Nephron (organoid): ENCODE measurements at regions not wholly inside any gene's neighbourhood (a gene's known extent, or its start where the extent isn't known, plus 50 kb on each side); places are given as distances from the start of the nearest gene placed in this dataset.

Experiments
- H3K27ac Mint-ChIP-seq, 3 experiments: 2 replicates each; pipeline ENCODE4 v1.8.0; 2020; ENCODE audit warnings: mixed read lengths in 3 of 3, mild to moderate bottlenecking in 2 of 3, moderate library complexity in 1 of 3
- H3K27me3 Mint-ChIP-seq: 2 replicates; pipeline ENCODE4 v1.8.0; 2021; ENCODE audit warnings: low read depth, mild to moderate bottlenecking, moderate library complexity, mixed read lengths
- H3K36me3 Mint-ChIP-seq: 2 replicates; pipeline ENCODE4 v1.8.0; 2020; ENCODE audit warnings: low read depth, mixed read lengths
- H3K4me1 Mint-ChIP-seq: 2 replicates; pipeline ENCODE4 v1.8.0; 2020; ENCODE audit warnings: mixed read lengths
- H3K4me3 Mint-ChIP-seq, 3 experiments: 2 replicates each; pipeline ENCODE4 v1.8.0; 2020; ENCODE audit warnings: mild to moderate bottlenecking in 3 of 3, mixed read lengths in 3 of 3, moderate library complexity in 2 of 3
- H3K9me3 Mint-ChIP-seq: 2 replicates; pipeline ENCODE4 v1.8.0; 2020; ENCODE audit warnings: mixed read lengths
- CTCF ChIP-seq, 3 experiments: fragments of 200-600 bp; sonication (generic); IDR thresholded peaks; one replicate each; pipeline ENCODE4 v1.5.0; 2021; ENCODE audit warnings: antibody characterized with exemption in 3 of 3; ENCODE audit not compliant: unreplicated experiment in 3 of 3

GRCh38 chr21:16740511-16740910 is 772.3 kb upstream of the CXADR start:
- Mint-ChIP-seq H3K9me3 (peaks cover 6% of the 10 kb centered on the region), H3K4me3 (no peak overlapping the region), H3K27me3 (no peaks in the 10 kb centered on the region), H3K4me1 (peaks cover 48% of the 10 kb centered on the region), H3K27ac (peak overlapping the region in 2 of 3 experiments; percentile 92 to 95), H3K36me3 (no peaks in the 10 kb centered on the region)
- TF ChIP-seq CTCF (IDR thresholded peaks at IDR 0.05; ENCODE audit: unreplicated experiment in 3 of 3): no peak

- Mint-ChIP-seq H3K36me3 (no peaks in the 10 kb centered on the region), H3K27ac (peak overlapping the region; percentile 53 to 95 (median 92)), H3K9me3 (peaks cover 2% of the 10 kb centered on the region), H3K4me3 (peak overlapping the region in 1 of 3 experiments; percentile 25), H3K27me3 (no peaks in the 10 kb centered on the region), H3K4me1 (peaks cover 48% of the 10 kb centered on the region)
- no peak for TF ChIP-seq CTCF (IDR thresholded peaks at IDR 0.05; ENCODE audit: unreplicated experiment in 3 of 3)
These were observed 771.6 kb upstream of the CXADR start for GRCh38 chr21:16741141-16741665.

GRCh38 chr21:16742131-16742641 is 770.7 kb upstream of the CXADR start:
- Mint-ChIP-seq H3K4me3 (peak overlapping the region in 1 of 3 experiments; percentile 27), H3K27ac (peak overlapping the region in 2 of 3 experiments; percentile 92 to 95), H3K27me3 (no peaks in the 10 kb centered on the region), H3K4me1 (peaks cover 48% of the 10 kb centered on the region), H3K9me3 (no peaks in the 10 kb centered on the region), H3K36me3 (no peaks in the 10 kb centered on the region)
- no peak for TF ChIP-seq CTCF (IDR thresholded peaks at IDR 0.05; ENCODE audit: unreplicated experiment in 3 of 3)

GRCh38 chr21:16742741-16743140 is 770.1 kb upstream of the CXADR start:
- Mint-ChIP-seq H3K27ac (peak overlapping the region in 2 of 3 experiments; percentile 92 to 95), H3K4me1 (peaks cover 48% of the 10 kb centered on the region), H3K27me3 (no peaks in the 10 kb centered on the region), H3K9me3 (no peaks in the 10 kb centered on the region), H3K4me3 (peak overlapping the region in 1 of 3 experiments; percentile 0), H3K36me3 (no peaks in the 10 kb centered on the region)
- TF ChIP-seq CTCF (IDR thresholded peaks at IDR 0.05; ENCODE audit: unreplicated experiment in 3 of 3): no peak

GRCh38 chr21:16743317-16743716 is 769.5 kb upstream of the CXADR start:
- Mint-ChIP-seq H3K27ac (peak overlapping the region in 2 of 3 experiments; percentile 92 to 95), H3K27me3 (no peaks in the 10 kb centered on the region), H3K4me3 (peak overlapping the region in 1 of 3 experiments; percentile 0), H3K9me3 (no peaks in the 10 kb centered on the region), H3K36me3 (no peaks in the 10 kb centered on the region), H3K4me1 (peaks cover 48% of the 10 kb centered on the region)
- no peak for TF ChIP-seq CTCF (IDR thresholded peaks at IDR 0.05; ENCODE audit: unreplicated experiment in 3 of 3)

- H3K36me3 Mint-ChIP-seq: no peaks in the 10 kb centered on the region
- no peak overlapping the region for H3K4me3 Mint-ChIP-seq
- TF ChIP-seq CTCF (IDR thresholded peaks at IDR 0.05; ENCODE audit: unreplicated experiment in 3 of 3): no peak
- peaks cover 32% of the 10 kb centered on the region for H3K4me1 Mint-ChIP-seq
- H3K9me3 Mint-ChIP-seq: peaks cover 5% of the 10 kb centered on the region
- H3K27me3 Mint-ChIP-seq: no peaks in the 10 kb centered on the region
- peak overlapping the region; percentile 59 to 98 (median 84) for H3K27ac Mint-ChIP-seq
These were observed 761.9 kb upstream of the CXADR start for GRCh38 chr21:16750926-16751325.
